ENCODE measurements at regions not wholly inside any gene's neighbourhood (a gene's known extent, or its start where the extent isn't known, plus 50 kb on each side); places are given as distances from the start of the nearest gene placed in this dataset.

- DNase-seq: no peak
Measured at GRCh38 chr18:39913672-39914366, 2041.2 kb upstream of the PIK3C3 start.

- no peak for DNase-seq
Measured at GRCh38 chr18:39911716-39912115, 2043.3 kb upstream of the PIK3C3 start.

GRCh38 chr18:39909706-39910105 lies 2045.3 kb upstream of the PIK3C3 start:
- DNase-seq: no peak

GRCh38 chr18:39886136-39886535 lies 2068.9 kb upstream of the PIK3C3 start:
- no peak for DNase-seq

- DNase-seq: no peak
Measured at GRCh38 chr18:39872651-39873050, 2082.4 kb upstream of the PIK3C3 start.

GRCh38 chr18:39871961-39872360 lies 2083.1 kb upstream of the PIK3C3 start:
- no peak for DNase-seq

- DNase-seq: no peak
Measured at GRCh38 chr18:39870591-39870990, 2084.4 kb upstream of the PIK3C3 start.

- DNase-seq: no peak
Measured at GRCh38 chr18:39863916-39864315, 2091.1 kb upstream of the PIK3C3 start.

GRCh38 chr18:39862341-39862740 lies 2092.7 kb upstream of the PIK3C3 start:
- no peak for DNase-seq

- no peak for DNase-seq
Measured at GRCh38 chr18:39854291-39854690, 2100.7 kb upstream of the PIK3C3 start.

- no peak for DNase-seq
Measured at GRCh38 chr18:39846265-39846664, 2108.8 kb upstream of the PIK3C3 start.

- DNase-seq: no peak
Measured at GRCh38 chr18:39845631-39846030, 2109.4 kb upstream of the PIK3C3 start.

- no peak for DNase-seq
Measured at GRCh38 chr18:39845106-39845505, 2109.9 kb upstream of the PIK3C3 start.

- no peak for DNase-seq
Measured at GRCh38 chr18:39843546-39843945, 2111.5 kb upstream of the PIK3C3 start.

- DNase-seq: no peak
Measured at GRCh38 chr18:39842366-39842914, 2112.6 kb upstream of the PIK3C3 start.

- DNase-seq: no peak
Measured at GRCh38 chr18:39841482-39842365, 2113.3 kb upstream of the PIK3C3 start.

- DNase-seq: no peak
Measured at GRCh38 chr18:39840856-39841481, 2114.1 kb upstream of the PIK3C3 start.

- DNase-seq: no peak
Measured at GRCh38 chr18:39840406-39840805, 2114.6 kb upstream of the PIK3C3 start.

GRCh38 chr18:39839782-39840181 lies 2115.3 kb upstream of the PIK3C3 start:
- no peak for DNase-seq

GRCh38 chr18:39838831-39839230 lies 2116.2 kb upstream of the PIK3C3 start:
- no peak for DNase-seq

- DNase-seq: no peak
Measured at GRCh38 chr18:39835303-39836030, 2119.6 kb upstream of the PIK3C3 start.

- DNase-seq: no peak
Measured at GRCh38 chr18:39834636-39835035, 2120.4 kb upstream of the PIK3C3 start.
